ENCODE measurements at regions not wholly inside any gene's neighbourhood (a gene's known extent, or its start where the extent isn't known, plus 50 kb on each side); places are given as distances from the start of the nearest gene placed in this dataset.

- no peak for TF ChIP-seq POLR2A (IDR thresholded peaks at IDR 0.05)
- TF ChIP-seq, protein P1, sequence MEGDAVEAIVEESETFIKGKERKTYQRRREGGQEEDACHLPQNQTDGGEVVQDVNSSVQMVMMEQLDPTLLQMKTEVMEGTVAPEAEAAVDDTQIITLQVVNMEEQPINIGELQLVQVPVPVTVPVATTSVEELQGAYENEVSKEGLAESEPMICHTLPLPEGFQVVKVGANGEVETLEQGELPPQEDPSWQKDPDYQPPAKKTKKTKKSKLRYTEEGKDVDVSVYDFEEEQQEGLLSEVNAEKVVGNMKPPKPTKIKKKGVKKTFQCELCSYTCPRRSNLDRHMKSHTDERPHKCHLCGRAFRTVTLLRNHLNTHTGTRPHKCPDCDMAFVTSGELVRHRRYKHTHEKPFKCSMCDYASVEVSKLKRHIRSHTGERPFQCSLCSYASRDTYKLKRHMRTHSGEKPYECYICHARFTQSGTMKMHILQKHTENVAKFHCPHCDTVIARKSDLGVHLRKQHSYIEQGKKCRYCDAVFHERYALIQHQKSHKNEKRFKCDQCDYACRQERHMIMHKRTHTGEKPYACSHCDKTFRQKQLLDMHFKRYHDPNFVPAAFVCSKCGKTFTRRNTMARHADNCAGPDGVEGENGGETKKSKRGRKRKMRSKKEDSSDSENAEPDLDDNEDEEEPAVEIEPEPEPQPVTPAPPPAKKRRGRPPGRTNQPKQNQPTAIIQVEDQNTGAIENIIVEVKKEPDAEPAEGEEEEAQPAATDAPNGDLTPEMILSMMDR (IDR thresholded peaks at IDR 0.05) = no peak
- DNase-seq = no peak
- intact Hi-C loops (cut with DNase I; ENCODE audit: low total_unique reads) = no loop called here
- Histone ChIP-seq H3K9me3 (no peaks in the 10 kb centered on the region), H3K4me3 (no peak overlapping the region), H3K4me1 (no peaks in the 10 kb centered on the region), H3K27ac (no peak overlapping the region), H3K36me3 (no peaks in the 10 kb centered on the region), H3K27me3 (no peaks in the 10 kb centered on the region)
Measured at GRCh38 chr10:83225781-83226180, 913.5 kb upstream of the GHITM start.

GRCh38 chr10:83229991-83230390 lies 909.3 kb upstream of the GHITM start:
- Histone ChIP-seq H3K36me3 (no peaks in the 10 kb centered on the region), H3K27ac (no peak overlapping the region), H3K4me1 (no peaks in the 10 kb centered on the region), H3K9me3 (no peaks in the 10 kb centered on the region), H3K27me3 (peaks cover 0 to 4% of the 10 kb centered on the region in 2 donors), H3K4me3 (no peak overlapping the region)
- no peak for DNase-seq
- TF ChIP-seq, protein P1 (IDR thresholded peaks at IDR 0.05) = no peak
- TF ChIP-seq POLR2A (IDR thresholded peaks at IDR 0.05) = no peak
- intact Hi-C loops (cut with DNase I; ENCODE audit: low total_unique reads) = no loop called here

DNA sequence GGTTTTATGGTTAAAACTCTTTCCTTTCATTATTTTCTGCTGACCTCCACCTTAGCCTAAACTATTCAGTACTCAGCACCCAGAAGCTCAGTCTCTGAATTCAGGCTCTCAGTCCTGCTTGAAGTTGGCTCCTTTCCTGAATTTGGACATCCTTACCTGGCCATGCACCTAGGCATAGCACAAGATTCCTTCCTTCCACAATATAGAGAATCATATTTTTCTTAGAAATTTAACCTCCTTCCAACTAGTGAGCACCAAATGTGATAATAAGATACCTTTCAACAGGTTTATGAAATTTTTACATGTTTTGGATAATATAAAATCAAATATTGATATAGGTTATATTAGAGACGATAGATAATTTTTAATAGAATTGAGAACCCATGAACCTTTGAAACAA lies 905.6 kb upstream of the GHITM start:
- no peak for DNase-seq
- no peaks in the 10 kb centered on the region for H3K9me3 ChIP-seq
- H3K36me3 ChIP-seq = no peaks in the 10 kb centered on the region
- no peak overlapping the region for H3K4me3 ChIP-seq
- H3K27ac ChIP-seq = no peak overlapping the region
- H3K4me1 ChIP-seq = no peaks in the 10 kb centered on the region
- peaks cover 0 to 4% of the 10 kb centered on the region in 2 donors for H3K27me3 ChIP-seq
- intact Hi-C loops (cut with DNase I; ENCODE audit: low total_unique reads) = no loop called here
- no peak for TF ChIP-seq POLR2A (IDR thresholded peaks at IDR 0.05)
- TF ChIP-seq, protein P1 (IDR thresholded peaks at IDR 0.05) = no peak

DNA sequence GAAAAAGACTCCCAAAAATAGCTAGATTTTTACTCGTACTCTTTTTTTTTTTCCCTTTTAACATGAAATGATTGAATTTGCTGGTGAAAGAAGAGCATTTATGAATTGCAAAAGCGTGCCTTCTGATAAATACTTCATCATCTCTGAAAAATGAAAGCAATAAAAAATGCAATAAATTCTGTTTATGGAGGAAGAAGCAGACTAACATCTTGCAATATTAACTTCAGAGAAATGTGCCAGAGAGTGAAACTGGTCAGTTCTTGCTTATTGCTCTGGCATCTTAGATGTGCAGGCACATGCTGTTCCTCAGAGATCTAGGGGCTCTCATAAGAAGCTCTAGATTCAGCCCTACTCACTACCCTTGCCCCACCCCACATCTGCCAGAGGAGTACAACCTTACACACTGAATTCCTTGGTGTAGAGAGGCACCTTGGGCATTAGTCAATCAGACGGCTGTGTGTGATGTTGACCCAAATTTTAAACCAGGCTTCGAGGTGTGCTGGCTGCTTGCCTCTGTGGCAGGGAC lies 891.1 kb upstream of the GHITM start:
- H3K4me3 ChIP-seq = no peak overlapping the region
- H3K4me1 ChIP-seq = no peaks in the 10 kb centered on the region
- H3K9me3 ChIP-seq = no peaks in the 10 kb centered on the region
- H3K27me3 ChIP-seq = no peaks in the 10 kb centered on the region
- TF ChIP-seq POLR2A (IDR thresholded peaks at IDR 0.05) = no peak
- TF ChIP-seq, protein P1 (IDR thresholded peaks at IDR 0.05) = no peak
- DNase-seq = no peak
- H3K36me3 ChIP-seq = no peaks in the 10 kb centered on the region
- no peak overlapping the region for H3K27ac ChIP-seq
- intact Hi-C loops (cut with DNase I; ENCODE audit: low total_unique reads) = no loop called here

- DNase-seq = no peak
- intact Hi-C loops (cut with DNase I; ENCODE audit: low total_unique reads) = no loop called here
- H3K4me3 ChIP-seq = no peak overlapping the region
Measured at GRCh38 chr10:83250396-83250795, 888.9 kb upstream of the GHITM start.

More at GRCh38 chr10:83250396-83250795, 888.9 kb upstream of the GHITM start:
- Histone ChIP-seq H3K27me3 (no peaks in the 10 kb centered on the region), H3K36me3 (no peaks in the 10 kb centered on the region), H3K9me3 (no peaks in the 10 kb centered on the region), H3K4me1 (no peaks in the 10 kb centered on the region), H3K27ac (no peak overlapping the region)
- TF ChIP-seq, protein P1 (IDR thresholded peaks at IDR 0.05) = no peak
- no peak for TF ChIP-seq POLR2A (IDR thresholded peaks at IDR 0.05)

All from uterus (tissue), 3 donors.